Ascending aorta (tissue), 2 donors: ENCODE measurements at regions not wholly inside any gene's neighbourhood (a gene's known extent, or its start where the extent isn't known, plus 50 kb on each side); places are given as distances from the start of the nearest gene placed in this dataset.

Experiments used
- DNase-seq, 2 donors: peaks; one replicate each; pipeline ENCODE4 v3.0.0-alpha.2; 2019; ENCODE audit warnings: low spot score in 2 of 2
- H3K27ac ChIP-seq, 2 donors: fragments of 200-600 bp; sonication (generic); one replicate each; pipeline ENCODE4 v1.5.1; 2016 to 2017; ENCODE audit warnings: mild to moderate bottlenecking in 1 of 2
- H3K27me3 ChIP-seq: fragments of 200-600 bp; sonication (generic); one replicate; pipeline ENCODE4 v1.5.1; 2017
- H3K36me3 ChIP-seq, 2 donors: fragments of 200-600 bp; sonication (generic); one replicate each; pipeline ENCODE4 v1.5.1; 2016
- H3K4me1 ChIP-seq, 2 donors: fragments of 200-600 bp; sonication (generic); one replicate each; pipeline ENCODE4 v1.5.1; 2016 to 2017; ENCODE audit warnings: mild to moderate bottlenecking in 1 of 2
- H3K4me3 ChIP-seq, 2 donors: fragments of 200-600 bp; sonication (generic); one replicate each; pipeline ENCODE4 v1.5.1; 2016 to 2017; ENCODE audit warnings: mild to moderate bottlenecking in 1 of 2
- H3K9me3 ChIP-seq, 2 donors: fragments of 200-600 bp; sonication (generic); one replicate each; pipeline ENCODE4 v1.5.1; 2016
- intact Hi-C: fragments of 100-400 bp; cut with DNase I; formaldehyde crosslinking; loops from one replicate; pipeline ENCODE4 v1.15.1; 2023
- TF ChIP-seq, protein P1 (sequence below), 3 experiments: fragments of 200-600 bp in 2 of 3; fragments of 450-650 bp in 1 of 3; sonication (generic) in 2 of 3; IDR thresholded peaks; one replicate each; pipeline ENCODE4 v1.5.1; 2016 to 2019; ENCODE audit warnings: antibody characterized with exemption in 3 of 3, mild to moderate bottlenecking in 1 of 3, moderate library complexity in 1 of 3

DNA sequence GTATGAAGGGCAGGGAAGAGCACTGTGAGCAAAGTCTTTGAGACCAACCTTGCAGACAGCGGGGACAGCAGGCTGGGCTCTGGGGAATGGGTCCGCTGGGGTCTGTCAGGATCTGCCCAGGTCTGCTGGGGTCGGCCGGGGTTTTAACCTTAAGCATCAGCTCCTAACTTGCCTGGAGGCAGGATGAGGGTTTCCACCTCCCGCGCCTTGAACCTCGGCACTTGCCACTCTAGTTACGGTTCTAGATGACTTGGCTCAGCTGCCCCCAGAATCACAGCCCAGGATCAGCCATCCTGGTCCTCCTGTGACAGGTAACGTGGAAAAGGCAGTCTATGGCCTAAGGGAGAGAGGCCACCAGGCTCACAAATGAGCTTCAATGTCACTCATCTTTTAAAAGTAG, 50.4 kb upstream of the CACUL1 start:
- Histone ChIP-seq H3K4me1 (no peaks in the 10 kb centered on the region), H3K9me3 (no peaks in the 10 kb centered on the region), H3K27me3 (no peaks in the 10 kb centered on the region), H3K27ac (no peak overlapping the region), H3K36me3 (no peaks in the 10 kb centered on the region), H3K4me3 (no peak overlapping the region)
- intact Hi-C loops = no loop called here
- TF ChIP-seq, protein P1, sequence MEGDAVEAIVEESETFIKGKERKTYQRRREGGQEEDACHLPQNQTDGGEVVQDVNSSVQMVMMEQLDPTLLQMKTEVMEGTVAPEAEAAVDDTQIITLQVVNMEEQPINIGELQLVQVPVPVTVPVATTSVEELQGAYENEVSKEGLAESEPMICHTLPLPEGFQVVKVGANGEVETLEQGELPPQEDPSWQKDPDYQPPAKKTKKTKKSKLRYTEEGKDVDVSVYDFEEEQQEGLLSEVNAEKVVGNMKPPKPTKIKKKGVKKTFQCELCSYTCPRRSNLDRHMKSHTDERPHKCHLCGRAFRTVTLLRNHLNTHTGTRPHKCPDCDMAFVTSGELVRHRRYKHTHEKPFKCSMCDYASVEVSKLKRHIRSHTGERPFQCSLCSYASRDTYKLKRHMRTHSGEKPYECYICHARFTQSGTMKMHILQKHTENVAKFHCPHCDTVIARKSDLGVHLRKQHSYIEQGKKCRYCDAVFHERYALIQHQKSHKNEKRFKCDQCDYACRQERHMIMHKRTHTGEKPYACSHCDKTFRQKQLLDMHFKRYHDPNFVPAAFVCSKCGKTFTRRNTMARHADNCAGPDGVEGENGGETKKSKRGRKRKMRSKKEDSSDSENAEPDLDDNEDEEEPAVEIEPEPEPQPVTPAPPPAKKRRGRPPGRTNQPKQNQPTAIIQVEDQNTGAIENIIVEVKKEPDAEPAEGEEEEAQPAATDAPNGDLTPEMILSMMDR (IDR thresholded peaks at IDR 0.05) = no peak
- no peak for DNase-seq

DNA sequence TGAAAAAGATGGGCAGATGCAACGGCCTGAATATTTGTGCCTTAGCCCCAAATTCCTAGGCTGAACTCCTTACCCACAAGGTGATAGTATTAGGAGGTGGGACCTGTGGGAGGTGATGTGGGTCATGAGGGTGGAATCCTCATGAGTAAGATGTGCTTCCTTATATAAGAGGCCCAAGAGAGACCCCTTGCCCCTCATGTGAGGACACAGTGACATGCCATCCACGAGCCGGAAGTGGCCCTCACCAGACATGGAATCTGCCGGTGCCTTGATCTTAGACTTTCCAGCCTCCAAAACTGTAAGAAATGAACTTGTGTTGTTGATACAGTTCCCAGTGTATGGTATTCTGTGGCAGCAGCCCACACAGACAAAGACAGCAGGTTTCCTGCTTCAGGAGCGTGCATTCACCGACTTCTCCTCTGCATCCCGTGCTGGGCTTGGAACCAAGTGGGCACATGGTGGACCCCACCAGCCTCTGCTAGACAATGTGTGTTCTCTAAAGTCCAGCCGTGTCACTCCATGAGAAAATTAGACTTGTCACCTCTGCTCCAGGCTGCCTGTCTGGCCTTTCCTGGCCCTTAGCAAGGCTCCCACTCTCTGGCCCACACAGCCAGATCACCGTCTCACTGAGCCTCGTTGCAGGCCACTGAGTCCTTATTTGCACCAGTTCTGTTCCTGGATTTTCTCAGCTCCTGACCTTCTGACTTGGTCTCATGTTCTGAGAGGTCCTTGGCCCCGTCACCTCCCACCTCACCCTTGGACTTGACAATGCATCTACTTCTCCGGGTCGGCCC, 52.9 kb upstream of the CACUL1 start:
- H3K27me3 ChIP-seq = no peaks in the 10 kb centered on the region
- no peaks in the 10 kb centered on the region for H3K36me3 ChIP-seq
- no peak overlapping the region for H3K4me3 ChIP-seq
- H3K27ac ChIP-seq = no peak overlapping the region
- no peak for DNase-seq
- intact Hi-C loops = no loop called here
- no peaks in the 10 kb centered on the region for H3K4me1 ChIP-seq
- TF ChIP-seq, protein P1 (IDR thresholded peaks at IDR 0.05) = no peak
- no peaks in the 10 kb centered on the region for H3K9me3 ChIP-seq

DNA sequence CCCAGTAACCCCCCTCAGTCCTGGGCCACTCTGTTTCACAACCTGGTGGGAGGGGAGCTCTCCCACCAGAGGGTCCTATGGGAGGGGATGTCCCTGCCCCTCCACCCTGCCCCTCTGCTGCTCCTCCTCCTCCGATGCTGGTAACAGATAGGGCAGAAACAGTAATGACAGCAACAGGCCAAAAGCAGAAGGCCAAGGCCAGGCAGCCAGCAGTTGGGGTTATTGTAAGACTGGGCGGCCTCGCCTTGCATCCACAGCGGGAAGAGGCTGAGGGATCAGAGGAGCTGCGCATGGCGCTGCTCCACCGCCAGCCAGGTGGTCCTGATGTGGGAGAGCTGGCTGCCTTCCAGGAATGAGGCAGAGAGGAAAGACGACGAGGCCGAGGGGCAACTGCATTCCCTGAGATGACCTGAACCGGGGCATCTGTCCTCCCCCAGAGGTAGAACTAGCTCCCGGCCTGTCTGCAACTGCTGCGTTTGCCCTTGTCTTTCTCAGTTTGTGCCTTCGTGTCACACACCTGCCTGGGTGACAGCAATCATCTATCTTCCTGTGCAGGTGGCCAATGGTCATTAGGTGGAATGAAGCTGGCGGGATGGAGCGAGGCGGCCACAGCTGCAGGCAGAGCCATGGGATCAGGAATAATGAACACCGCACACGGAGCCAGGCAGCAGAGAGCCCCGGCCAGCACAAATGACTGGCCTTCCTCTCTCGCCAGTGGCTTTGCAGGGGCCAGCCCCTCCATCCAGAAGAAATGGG, 54.0 kb upstream of the CACUL1 start:
- TF ChIP-seq, protein P1 (IDR thresholded peaks at IDR 0.05) = no peak
- Histone ChIP-seq H3K27me3 (no peaks in the 10 kb centered on the region), H3K4me1 (no peaks in the 10 kb centered on the region), H3K9me3 (no peaks in the 10 kb centered on the region), H3K36me3 (no peaks in the 10 kb centered on the region), H3K4me3 (no peak overlapping the region), H3K27ac (no peak overlapping the region)
- intact Hi-C loops = no loop called here
- no peak for DNase-seq

DNA sequence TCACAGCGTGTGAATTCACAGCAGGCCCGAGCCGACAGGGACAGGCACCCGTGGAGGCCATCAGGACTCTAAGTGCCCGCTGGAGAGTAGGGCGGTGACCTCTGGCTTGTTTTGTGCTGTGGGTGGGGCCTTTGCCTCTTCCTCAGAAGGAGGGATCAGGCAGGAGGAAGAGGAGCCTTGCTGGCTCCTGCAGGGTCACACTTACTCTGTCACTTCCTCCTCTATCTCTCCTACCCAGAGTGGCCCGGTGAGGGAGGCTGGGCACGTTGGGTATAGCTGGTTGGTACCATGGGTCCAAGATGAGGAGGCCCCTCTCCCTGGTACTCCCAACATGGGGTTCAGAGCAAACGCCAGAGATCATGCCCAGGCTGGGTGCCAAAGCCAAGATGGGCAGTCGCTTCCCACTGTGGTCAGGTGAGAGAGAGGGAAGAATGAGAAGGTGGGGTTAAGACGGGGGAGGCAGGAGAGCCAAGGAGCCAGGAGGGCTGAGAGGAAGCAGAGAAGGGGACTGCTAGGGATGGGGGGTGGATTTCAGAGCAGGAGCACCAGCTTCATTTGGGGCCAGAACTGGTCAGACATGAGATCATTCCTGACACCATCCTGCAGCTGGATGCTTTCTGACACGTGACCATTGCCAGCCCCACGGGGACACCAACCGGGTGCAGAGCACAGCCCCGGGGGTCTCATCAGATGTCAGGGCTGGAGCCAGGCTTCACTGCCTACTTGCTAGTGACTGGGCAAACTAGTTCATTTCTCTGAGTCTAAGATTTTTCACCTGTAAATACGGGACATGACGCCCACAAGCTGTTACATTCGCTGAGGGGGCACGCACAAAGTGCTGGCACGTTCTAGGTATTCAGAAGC, 54.8 kb upstream of the CACUL1 start:
- intact Hi-C loops = no loop called here
- TF ChIP-seq, protein P1 (IDR thresholded peaks at IDR 0.05) = no peak

DNA sequence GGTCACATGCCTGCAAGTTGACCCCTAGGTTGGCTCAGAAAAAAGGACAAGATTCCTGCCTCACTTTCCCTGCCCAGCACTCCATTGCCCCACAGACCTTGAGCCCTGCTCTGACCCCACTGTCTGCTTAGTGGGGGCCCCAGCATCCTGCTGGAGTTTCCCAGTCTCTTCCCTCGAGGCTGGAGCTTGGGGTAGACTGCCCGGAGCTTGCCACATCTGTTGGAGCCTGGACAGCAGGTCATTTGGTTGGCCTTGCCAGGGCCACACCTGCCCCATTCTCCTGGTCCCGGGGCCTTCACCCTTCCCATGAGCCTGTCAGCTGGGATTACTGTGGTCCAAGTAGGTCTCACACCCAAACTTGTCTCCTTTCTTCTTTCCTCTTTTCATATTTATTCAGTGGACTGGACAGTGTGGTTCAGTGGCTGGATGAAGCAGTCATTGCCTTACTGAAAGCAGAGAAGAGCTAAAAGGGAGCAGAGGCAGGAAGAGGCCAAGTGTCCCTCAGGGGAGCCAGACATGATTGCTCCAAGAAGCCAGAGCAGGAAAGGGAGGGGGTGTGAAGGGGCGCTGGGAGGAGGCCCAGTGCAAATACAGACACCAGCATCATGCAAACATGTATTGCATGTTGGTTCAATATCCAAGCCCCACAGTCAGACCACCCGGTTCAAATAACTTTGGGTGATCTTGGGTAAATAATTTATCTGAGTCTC, 56.2 kb upstream of the CACUL1 start:
- no peaks in the 10 kb centered on the region for H3K27me3 ChIP-seq
- no peak overlapping the region for H3K4me3 ChIP-seq
- no peaks in the 10 kb centered on the region for H3K36me3 ChIP-seq
- TF ChIP-seq, protein P1 (IDR thresholded peaks at IDR 0.05) = no peak
- H3K27ac ChIP-seq = no peak overlapping the region
- no peaks in the 10 kb centered on the region for H3K9me3 ChIP-seq
- intact Hi-C loops = no loop called here
- H3K4me1 ChIP-seq = no peaks in the 10 kb centered on the region
- DNase-seq = no peak

More for the DNA sequence above, 54.8 kb upstream of the CACUL1 start:
- DNase-seq = no peak
- Histone ChIP-seq H3K27ac (no peak overlapping the region), H3K9me3 (no peaks in the 10 kb centered on the region), H3K27me3 (no peaks in the 10 kb centered on the region), H3K4me1 (no peaks in the 10 kb centered on the region), H3K4me3 (no peak overlapping the region), H3K36me3 (no peaks in the 10 kb centered on the region)
